Skeletal muscle satellite cell (primary cell): ENCODE measurements at regions not wholly inside any gene's neighbourhood (a gene's known extent, or its start where the extent isn't known, plus 50 kb on each side); places are given as distances from the start of the nearest gene placed in this dataset.

Experiments
- H3K27me3 ChIP-seq: 2 replicates; pipeline ENCODE4 v1.7.0; 2013; ENCODE audit warnings: low read length; ENCODE audit not compliant: control insufficient read depth, insufficient read depth
- H3K36me3 ChIP-seq: 2 replicates; pipeline ENCODE4 v1.7.0; 2013; ENCODE audit warnings: mild to moderate bottlenecking, control low read depth, low read length; ENCODE audit not compliant: insufficient read depth
- H3K4me1 ChIP-seq: 2 replicates; pipeline ENCODE4 v1.7.0; 2013; ENCODE audit warnings: low read length; ENCODE audit not compliant: control insufficient read depth, insufficient read depth
- H3K4me2 ChIP-seq: 2 replicates; pipeline ENCODE4 v1.7.0; 2013; ENCODE audit warnings: mild to moderate bottlenecking, low read length
- H3K4me3 ChIP-seq: 2 replicates; pipeline ENCODE4 v1.7.0; 2013; ENCODE audit warnings: low read length
- H3K9ac ChIP-seq: 2 replicates; pipeline ENCODE4 v1.7.0; 2013; ENCODE audit warnings: mild to moderate bottlenecking, low read depth, low read length, moderate library complexity
- H3K9me3 ChIP-seq: replicated peaks from 2 replicates; pipeline ENCODE4 v1.7.0; 2013; ENCODE audit warnings: mild to moderate bottlenecking, control low read depth, low read length

DNA sequence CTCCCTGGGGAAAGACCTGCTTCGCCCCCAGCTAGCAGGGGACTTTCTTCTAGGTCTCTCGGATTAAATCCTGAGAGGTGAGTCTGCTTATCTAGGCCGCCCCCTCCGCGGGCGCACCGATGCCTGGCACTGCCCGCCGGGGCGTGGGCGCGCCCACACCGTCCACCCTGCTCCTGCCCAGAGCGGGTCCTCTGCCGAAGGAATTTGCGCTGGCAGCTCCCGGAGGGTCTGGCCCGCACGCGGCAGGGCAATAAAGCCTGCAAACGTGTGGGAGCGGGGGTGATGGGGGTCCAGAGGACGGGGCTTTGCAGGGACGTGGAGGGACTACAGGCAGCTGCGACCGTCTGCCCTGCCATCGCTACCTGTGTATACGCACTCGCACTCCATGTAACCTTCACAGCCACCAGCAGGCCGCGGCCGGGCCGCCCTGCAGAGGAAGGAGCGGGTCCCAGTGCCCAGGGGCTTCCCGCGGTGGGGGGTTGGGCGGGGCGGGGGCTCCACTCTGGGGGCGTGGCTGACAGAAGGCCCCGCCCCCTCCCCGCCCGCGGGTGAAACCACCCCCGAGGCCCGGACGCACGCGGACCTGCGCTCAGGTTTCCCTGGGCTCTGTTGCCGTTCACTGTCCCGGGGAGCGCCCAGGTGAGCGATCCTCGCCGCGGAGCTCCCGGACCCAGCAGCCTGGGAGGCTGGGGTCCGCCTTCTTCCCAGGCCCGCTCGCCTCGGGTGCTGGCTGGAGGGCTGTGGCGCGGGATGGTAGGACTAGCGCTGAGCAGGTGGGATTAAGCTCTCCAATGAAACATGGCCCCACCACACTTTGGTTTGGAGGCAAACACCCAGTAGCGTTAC lies 174.5 kb upstream of the HS6ST1 start:
- Histone ChIP-seq H3K9me3 (peaks cover 4% of the 10 kb centered on the region), H3K4me1 (no peaks in the 10 kb centered on the region), H3K27me3 (no peaks in the 10 kb centered on the region), H3K36me3 (no peaks in the 10 kb centered on the region), H3K9ac (no peak overlapping the region), H3K4me3 (no peak overlapping the region), H3K4me2 (no peak overlapping the region)

DNA sequence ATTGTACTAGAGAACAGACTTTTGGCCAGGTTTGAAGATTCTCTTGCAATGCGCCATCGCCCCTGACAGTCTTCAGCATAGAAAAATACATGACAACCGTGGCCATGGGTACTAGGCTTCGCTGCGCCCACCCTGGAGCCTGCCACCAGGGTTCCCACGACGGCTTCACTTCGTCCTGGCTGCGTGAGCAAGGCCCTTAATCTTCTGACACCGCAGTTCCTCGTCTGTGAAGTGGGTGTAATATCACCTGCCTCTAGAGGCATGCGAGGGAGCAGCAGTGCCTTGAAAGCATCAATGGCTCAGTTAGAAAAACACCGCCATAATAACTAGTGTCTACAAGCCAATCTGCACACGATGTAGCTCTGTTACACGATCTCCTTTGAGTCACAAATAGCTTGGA lies 175.2 kb upstream of the HS6ST1 start:
- Histone ChIP-seq H3K9ac (no peak overlapping the region), H3K4me3 (no peak overlapping the region), H3K27me3 (no peaks in the 10 kb centered on the region), H3K36me3 (no peaks in the 10 kb centered on the region), H3K9me3 (peaks cover 5% of the 10 kb centered on the region), H3K4me1 (no peaks in the 10 kb centered on the region), H3K4me2 (no peak overlapping the region)

DNA sequence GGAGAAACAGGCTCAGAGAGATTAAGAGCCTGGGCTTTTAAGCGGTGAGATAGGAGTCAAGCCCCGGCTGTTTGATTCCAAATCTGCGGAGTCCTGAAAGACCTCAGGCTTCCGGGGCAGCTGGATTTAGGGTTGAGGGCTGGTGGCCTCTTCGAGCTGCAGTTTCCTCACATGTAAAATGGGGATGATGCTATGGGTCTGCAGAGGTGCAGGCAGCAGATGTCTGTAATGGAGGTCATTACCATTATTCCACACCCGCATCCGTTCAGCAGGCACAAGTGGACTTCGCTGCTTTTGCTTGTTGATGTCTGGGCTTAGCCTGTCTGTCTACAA lies 175.6 kb upstream of the HS6ST1 start:
- no peaks in the 10 kb centered on the region for H3K36me3 ChIP-seq
- no peak overlapping the region for H3K4me3 ChIP-seq
- H3K9ac ChIP-seq = no peak overlapping the region
- peaks cover 5% of the 10 kb centered on the region for H3K9me3 ChIP-seq
- H3K27me3 ChIP-seq = no peaks in the 10 kb centered on the region
- H3K4me2 ChIP-seq = no peak overlapping the region
- H3K4me1 ChIP-seq = no peaks in the 10 kb centered on the region

DNA sequence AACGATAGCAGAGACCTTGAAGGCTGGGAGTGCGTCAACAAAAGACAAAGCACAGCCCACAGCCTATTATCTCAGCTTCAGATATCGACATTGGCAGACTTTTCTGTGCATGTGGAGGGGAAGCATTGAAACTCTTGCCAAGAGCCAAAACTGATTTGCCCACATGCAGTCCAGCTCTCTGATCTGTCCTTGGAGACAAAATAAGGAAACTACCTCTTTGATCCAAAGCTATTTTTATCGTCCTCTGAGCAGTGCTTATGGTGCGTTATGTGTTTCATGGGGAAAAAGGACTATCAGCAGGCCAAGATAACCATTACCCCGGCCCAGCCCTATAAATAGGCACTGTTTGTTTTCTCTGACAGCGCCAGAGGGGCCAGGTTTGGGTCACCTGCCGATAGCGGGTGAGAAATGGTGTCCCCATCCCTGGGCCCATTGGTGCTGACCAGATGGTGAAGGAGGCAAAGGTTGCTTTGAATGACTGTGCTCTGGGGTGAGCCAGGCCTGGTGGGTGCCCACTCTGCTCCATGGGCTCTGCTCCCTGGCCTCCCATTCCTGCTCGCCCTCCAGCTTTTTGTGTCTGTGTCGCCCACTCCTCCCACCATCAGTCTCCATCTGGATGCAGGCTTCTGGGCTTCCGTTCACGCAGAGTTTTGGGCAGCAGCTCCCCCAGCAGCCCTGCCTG lies 176.1 kb upstream of the HS6ST1 start:
- Histone ChIP-seq H3K4me1 (no peaks in the 10 kb centered on the region), H3K36me3 (no peaks in the 10 kb centered on the region), H3K9ac (no peak overlapping the region), H3K4me3 (no peak overlapping the region), H3K4me2 (no peak overlapping the region), H3K27me3 (no peaks in the 10 kb centered on the region), H3K9me3 (peaks cover 5% of the 10 kb centered on the region)

DNA sequence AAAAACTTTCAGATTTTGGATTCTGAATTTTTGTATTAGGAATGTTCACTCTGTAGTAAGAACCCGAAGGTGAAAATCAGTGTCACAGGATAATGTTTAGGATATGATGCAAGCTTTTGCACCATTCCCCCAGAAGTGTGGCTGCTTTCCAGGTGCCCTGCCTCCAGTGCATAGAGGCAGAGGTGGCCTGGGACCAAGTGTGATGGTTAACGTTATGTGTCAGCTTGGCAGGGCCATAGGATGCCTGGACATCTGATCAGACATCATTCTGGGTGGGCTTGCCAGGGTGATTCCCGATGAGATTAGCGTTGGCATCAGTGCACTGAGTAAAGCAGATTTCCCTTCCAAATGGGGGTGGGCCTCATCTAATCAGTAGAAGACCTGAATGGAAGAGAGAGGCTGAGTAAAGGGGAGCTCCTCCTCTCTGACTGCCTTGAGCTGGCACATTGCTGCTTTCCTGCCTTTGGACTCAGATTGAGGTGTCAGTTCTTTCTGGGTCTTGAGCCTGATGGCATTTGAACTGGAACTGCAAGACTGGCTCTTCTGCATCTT lies 177.4 kb upstream of the HS6ST1 start:
- Histone ChIP-seq H3K4me3 (no peak overlapping the region), H3K4me1 (no peaks in the 10 kb centered on the region), H3K27me3 (no peaks in the 10 kb centered on the region), H3K4me2 (no peak overlapping the region), H3K9me3 (peaks cover 5% of the 10 kb centered on the region), H3K36me3 (no peaks in the 10 kb centered on the region), H3K9ac (no peak overlapping the region)

DNA sequence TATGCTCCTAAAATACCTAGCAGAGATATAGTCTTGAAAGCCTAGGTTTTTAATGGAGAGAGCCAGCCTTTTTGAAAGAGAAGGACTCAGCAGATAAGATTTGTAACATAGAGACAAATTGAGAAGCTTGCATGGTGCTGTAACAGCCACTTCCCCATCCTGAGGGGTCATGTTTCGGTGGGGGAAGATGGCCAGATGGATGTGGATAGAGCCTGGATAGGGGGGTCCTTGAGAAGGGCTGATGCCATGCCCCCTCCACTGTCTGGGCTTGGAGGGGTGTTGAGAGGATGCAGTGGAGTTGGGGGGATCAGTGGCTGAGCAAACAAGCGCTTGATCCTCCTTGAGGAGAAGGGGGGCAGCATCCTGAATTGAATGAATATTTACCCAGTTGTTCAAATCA lies 178.0 kb upstream of the HS6ST1 start:
- Histone ChIP-seq H3K27me3 (no peaks in the 10 kb centered on the region), H3K9me3 (peaks cover 5% of the 10 kb centered on the region), H3K36me3 (no peaks in the 10 kb centered on the region)

DNA sequence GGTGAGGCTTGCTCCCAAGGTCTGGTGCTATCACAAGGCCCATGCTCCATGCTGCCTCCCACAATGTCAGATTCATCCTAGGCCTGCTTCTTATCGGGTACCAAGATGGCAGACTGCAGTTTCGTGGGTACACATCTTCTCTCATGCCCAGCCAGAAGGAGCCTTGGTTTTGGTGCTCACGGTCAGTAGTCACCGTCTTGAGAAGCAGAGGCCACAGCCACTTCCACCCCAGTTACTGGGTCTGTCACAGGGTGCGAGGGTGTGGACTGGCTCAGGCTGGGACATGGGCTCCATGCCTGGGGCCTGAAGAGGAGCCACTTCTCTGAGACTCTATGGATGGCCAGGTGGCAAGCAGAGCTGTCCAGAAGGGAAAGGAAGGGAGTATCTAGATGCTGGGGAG lies 178.8 kb upstream of the HS6ST1 start:
- Histone ChIP-seq H3K4me2 (no peak overlapping the region), H3K4me3 (no peak overlapping the region), H3K9ac (no peak overlapping the region), H3K9me3 (peaks cover 5% of the 10 kb centered on the region), H3K4me1 (no peaks in the 10 kb centered on the region), H3K27me3 (no peaks in the 10 kb centered on the region), H3K36me3 (no peaks in the 10 kb centered on the region)

More for the DNA sequence above, 178.0 kb upstream of the HS6ST1 start:
- H3K4me1 ChIP-seq = no peaks in the 10 kb centered on the region
- no peak overlapping the region for H3K4me3 ChIP-seq
- H3K9ac ChIP-seq = no peak overlapping the region
- H3K4me2 ChIP-seq = no peak overlapping the region

DNA sequence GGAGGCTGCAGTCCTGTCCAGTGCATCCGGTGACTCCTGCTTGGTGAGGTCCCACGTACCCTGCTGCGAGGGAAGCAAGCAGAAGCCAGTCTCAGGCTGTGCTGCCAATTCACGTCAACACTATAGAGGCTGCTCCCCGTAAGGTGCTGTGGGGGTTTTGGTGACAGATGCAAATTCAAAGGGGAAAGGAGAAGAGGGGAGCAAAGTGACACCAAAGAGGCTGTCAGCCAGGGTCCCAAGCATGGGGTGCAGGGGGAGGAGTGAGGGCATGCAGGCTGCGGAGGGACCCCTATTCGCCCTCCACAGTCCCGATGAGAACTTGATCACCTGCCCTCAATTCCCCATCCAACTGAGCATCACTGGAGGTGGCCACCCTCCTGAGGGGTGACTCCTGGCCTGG lies 179.4 kb upstream of the HS6ST1 start:
- peaks cover 5% of the 10 kb centered on the region for H3K9me3 ChIP-seq
- no peaks in the 10 kb centered on the region for H3K36me3 ChIP-seq
- H3K4me3 ChIP-seq = no peak overlapping the region
- no peak overlapping the region for H3K9ac ChIP-seq
- no peaks in the 10 kb centered on the region for H3K4me1 ChIP-seq
- no peaks in the 10 kb centered on the region for H3K27me3 ChIP-seq
- no peak overlapping the region for H3K4me2 ChIP-seq

DNA sequence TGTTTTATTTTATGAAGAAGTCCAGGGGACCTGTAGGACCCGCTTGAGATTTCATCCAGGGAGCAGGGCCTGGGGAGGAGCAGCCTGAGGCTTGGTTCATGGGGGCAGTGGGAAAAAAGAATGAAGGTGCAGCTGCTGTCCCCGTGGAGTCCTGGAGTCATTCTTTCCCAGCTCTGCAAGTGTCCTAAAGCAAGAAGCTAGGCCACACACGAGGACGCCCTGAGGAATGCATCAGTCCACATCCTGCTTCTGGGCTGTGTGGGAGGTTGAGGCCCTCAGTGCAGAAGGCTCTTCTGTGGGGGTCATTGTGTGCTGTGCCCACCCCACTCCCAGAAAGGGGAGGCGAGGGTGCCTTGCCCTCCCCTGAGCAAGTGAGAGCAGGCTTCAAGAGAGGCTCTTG lies 179.9 kb upstream of the HS6ST1 start:
- H3K9me3 ChIP-seq = peaks cover 5% of the 10 kb centered on the region
- H3K36me3 ChIP-seq = no peaks in the 10 kb centered on the region
- H3K9ac ChIP-seq = no peak overlapping the region
- no peak overlapping the region for H3K4me2 ChIP-seq
- no peaks in the 10 kb centered on the region for H3K4me1 ChIP-seq
- H3K4me3 ChIP-seq = no peak overlapping the region
- no peaks in the 10 kb centered on the region for H3K27me3 ChIP-seq

DNA sequence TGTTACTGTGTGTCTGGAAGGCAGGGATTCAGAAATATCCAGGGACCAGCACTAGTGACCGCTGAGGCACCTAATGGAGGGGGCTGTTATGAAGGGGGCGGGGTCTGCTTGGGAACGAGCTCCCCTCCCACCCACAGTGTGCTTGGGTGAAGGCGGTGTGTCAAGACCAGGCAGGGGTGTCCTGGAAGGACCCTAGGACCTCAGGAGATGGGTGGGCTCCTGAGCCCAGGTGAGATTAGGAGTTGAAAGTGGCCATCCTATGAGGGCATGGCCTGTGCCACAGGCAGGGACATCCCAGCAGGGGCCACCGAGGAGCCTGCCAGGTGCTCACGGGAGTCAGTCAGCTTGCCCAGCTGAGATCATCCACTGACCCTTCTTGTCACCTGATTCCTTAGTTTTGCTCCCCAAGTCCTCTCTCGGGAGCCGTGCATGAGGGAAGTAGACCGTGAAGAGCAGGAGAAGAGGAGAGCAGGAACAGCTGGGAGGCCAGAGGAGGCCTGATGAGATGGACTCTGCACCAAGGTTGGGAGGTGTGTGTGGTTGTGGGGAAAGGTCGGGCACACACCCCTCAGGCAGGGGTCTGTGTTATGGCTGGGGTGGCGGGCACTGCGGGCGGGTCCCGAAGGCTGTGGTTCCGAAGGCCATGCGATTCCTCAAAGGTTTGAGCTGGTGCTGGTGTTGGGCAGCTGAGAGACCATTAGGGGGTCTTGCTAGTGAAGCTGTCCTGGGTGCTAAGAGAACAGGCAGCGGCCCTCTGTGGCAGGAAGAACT lies 180.9 kb upstream of the HS6ST1 start:
- Histone ChIP-seq H3K4me3 (no peak overlapping the region), H3K27me3 (no peaks in the 10 kb centered on the region), H3K9me3 (peaks cover 5% of the 10 kb centered on the region), H3K9ac (no peak overlapping the region), H3K4me2 (no peak overlapping the region), H3K36me3 (no peaks in the 10 kb centered on the region), H3K4me1 (no peaks in the 10 kb centered on the region)

DNA sequence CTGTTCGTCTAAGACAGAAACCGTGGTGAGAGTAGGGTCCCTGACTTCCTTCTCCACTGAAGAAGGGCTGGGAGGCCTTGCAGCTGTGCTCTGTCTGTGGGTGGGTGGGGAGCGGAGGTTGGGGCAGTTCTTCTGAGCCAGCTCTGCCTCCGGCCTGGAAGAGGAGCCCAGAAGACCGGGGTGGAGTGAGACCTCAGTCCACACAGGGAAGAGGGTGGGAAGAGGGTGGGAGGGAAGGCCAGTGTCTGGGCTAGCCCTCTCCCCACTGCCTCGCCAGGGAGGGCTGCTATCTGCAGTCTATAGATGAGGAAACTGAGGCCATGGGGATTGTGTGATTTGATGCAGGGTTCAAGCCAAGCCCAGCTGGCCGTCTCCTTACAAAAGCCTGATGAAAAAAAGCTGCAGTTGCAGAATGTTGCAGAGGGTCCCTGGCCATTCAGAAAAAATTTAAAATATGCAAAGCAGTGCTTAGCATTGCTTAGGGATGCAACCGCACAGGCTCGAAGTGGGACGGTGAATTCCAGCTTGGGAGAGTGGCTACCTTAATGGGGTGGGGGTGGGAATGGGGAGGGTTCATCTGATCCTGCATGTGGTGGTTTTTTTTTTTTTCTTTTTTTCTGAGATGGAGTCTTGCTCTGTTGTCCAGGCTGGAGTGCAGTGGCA lies 181.6 kb upstream of the HS6ST1 start:
- no peaks in the 10 kb centered on the region for H3K36me3 ChIP-seq
- peaks cover 5% of the 10 kb centered on the region for H3K9me3 ChIP-seq
- no peak overlapping the region for H3K4me3 ChIP-seq
- H3K4me2 ChIP-seq = no peak overlapping the region
- H3K4me1 ChIP-seq = no peaks in the 10 kb centered on the region
- no peak overlapping the region for H3K9ac ChIP-seq
- H3K27me3 ChIP-seq = no peaks in the 10 kb centered on the region
